ENCODE measurements at regions not wholly inside any gene's neighbourhood (a gene's known extent, or its start where the extent isn't known, plus 50 kb on each side); places are given as distances from the start of the nearest gene placed in this dataset.

DNA sequence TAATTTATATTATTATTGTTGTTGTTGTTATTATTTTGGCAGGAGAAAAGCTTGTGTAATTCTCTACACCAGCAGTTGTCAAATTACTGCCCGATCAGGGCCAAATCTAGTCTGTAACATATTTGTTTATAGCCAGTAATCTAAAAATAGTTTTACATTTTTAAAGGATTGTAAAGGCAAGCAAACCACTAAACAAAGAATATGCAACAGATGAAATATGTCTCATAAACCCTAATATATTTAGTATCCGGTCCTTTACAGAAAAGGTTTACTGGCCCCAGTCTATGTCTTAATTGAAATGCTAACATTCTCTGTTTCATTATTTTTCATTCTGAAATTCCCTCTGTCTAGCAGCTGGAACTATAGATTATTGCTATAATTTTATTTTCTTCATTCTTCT, 709.5 kb downstream of the KCNJ2 start:
- DNase-seq (ENCODE audit: low read depth, low spot score): no peak
- Histone ChIP-seq H3K27me3 (ENCODE audit: control insufficient read depth, insufficient read depth, low read length) (no peaks in the 10 kb centered on the region), H3K9me3 (ENCODE audit: control insufficient read depth, insufficient read depth, low read length) (no peaks in the 10 kb centered on the region), H3K4me3 (ENCODE audit: low read depth, low read length) (no peak overlapping the region), H3K27ac (ENCODE audit: low read depth, low read length) (no peak overlapping the region)
- TF ChIP-seq, protein P1, sequence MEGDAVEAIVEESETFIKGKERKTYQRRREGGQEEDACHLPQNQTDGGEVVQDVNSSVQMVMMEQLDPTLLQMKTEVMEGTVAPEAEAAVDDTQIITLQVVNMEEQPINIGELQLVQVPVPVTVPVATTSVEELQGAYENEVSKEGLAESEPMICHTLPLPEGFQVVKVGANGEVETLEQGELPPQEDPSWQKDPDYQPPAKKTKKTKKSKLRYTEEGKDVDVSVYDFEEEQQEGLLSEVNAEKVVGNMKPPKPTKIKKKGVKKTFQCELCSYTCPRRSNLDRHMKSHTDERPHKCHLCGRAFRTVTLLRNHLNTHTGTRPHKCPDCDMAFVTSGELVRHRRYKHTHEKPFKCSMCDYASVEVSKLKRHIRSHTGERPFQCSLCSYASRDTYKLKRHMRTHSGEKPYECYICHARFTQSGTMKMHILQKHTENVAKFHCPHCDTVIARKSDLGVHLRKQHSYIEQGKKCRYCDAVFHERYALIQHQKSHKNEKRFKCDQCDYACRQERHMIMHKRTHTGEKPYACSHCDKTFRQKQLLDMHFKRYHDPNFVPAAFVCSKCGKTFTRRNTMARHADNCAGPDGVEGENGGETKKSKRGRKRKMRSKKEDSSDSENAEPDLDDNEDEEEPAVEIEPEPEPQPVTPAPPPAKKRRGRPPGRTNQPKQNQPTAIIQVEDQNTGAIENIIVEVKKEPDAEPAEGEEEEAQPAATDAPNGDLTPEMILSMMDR (IDR thresholded peaks at IDR 0.05; ENCODE audit: low read depth, low read length): no peak
- ChIA-PET POLR2A (no interaction called here), CTCF (no interaction called here)

DNA sequence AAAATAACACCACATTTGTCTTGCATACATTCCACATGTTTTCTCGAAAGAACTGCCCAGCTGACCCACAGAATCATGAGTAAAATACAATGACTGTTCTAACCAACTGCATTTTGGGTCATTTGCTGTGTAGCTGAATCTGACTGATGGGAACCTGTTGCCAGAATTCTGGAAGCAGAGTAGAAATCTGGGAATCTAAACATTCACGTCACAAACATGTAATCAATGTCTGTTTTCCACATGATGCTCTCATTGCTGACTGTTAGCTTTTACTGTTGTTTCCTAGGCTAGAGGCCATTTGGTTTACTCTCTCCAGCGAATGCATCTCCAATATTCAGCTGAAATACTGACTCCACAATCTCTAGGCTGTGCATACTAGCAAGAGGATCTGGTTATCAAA, 710.1 kb downstream of the KCNJ2 start:
- no peak for DNase-seq (ENCODE audit: low read depth, low spot score)
- Histone ChIP-seq H3K4me3 (ENCODE audit: low read depth, low read length) (no peak overlapping the region), H3K27ac (ENCODE audit: low read depth, low read length) (no peak overlapping the region), H3K9me3 (ENCODE audit: control insufficient read depth, insufficient read depth, low read length) (no peaks in the 10 kb centered on the region), H3K27me3 (ENCODE audit: control insufficient read depth, insufficient read depth, low read length) (no peaks in the 10 kb centered on the region)
- TF ChIP-seq, protein P1 (IDR thresholded peaks at IDR 0.05; ENCODE audit: low read depth, low read length): no peak
- ChIA-PET CTCF (no interaction called here), POLR2A (no interaction called here)

DNA sequence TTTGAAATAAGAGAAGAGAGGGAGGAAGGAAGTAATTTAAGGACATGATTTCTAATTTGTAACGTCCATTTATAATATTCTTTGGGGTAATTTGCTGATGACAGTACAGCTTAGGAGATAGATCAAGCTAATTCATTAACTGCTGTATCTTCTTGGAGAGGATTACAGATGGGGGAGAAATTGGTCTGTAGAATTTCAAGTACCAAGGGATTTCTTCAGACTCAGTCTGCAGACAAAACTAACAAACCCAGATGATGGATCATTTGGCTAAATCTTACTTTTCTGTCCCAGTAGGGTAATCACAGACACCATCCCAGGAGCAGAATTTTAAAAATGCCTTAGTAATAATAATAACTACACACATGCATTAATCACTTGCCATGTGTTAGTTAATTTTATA, 711.8 kb downstream of the KCNJ2 start:
- CTCF ChIA-PET: no interaction called here
- H3K27ac ChIP-seq (ENCODE audit: low read depth, low read length): no peak overlapping the region
- no peak overlapping the region for H3K4me3 ChIP-seq (ENCODE audit: low read depth, low read length)
- DNase-seq (ENCODE audit: low read depth, low spot score): no peak
- no peaks in the 10 kb centered on the region for H3K9me3 ChIP-seq (ENCODE audit: control insufficient read depth, insufficient read depth, low read length)
- POLR2A ChIA-PET: no interaction called here
- H3K27me3 ChIP-seq (ENCODE audit: control insufficient read depth, insufficient read depth, low read length): no peaks in the 10 kb centered on the region
- TF ChIP-seq, protein P1 (IDR thresholded peaks at IDR 0.05; ENCODE audit: low read depth, low read length): no peak

DNA sequence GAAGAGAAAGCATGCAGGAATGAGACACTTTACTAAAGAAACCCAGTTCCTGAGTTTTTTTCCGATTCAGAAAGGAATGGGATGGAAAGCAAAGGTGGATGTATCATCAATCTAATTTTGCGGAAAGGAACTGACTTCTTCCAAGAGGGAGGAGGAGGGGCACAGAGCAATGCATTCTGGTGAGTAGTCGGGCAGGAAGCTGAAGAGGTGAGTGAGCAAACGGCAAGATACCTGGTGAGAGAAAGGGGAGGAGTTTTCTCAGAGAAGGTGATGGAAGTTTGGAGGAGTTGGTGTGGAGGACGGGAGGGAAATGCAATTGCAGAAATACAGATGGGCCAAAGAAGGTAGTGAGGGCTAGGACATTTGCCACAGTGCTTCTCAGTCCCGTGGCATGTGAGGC, 713.2 kb downstream of the KCNJ2 start:
- Histone ChIP-seq H3K27ac (ENCODE audit: low read depth, low read length) (no peak overlapping the region), H3K27me3 (ENCODE audit: control insufficient read depth, insufficient read depth, low read length) (no peaks in the 10 kb centered on the region), H3K4me3 (ENCODE audit: low read depth, low read length) (no peak overlapping the region), H3K9me3 (ENCODE audit: control insufficient read depth, insufficient read depth, low read length) (no peaks in the 10 kb centered on the region)
- no peak for DNase-seq (ENCODE audit: low read depth, low spot score)
- ChIA-PET CTCF (no interaction called here), POLR2A (no interaction called here)
- TF ChIP-seq, protein P1 (IDR thresholded peaks at IDR 0.05; ENCODE audit: low read depth, low read length): no peak

DNA sequence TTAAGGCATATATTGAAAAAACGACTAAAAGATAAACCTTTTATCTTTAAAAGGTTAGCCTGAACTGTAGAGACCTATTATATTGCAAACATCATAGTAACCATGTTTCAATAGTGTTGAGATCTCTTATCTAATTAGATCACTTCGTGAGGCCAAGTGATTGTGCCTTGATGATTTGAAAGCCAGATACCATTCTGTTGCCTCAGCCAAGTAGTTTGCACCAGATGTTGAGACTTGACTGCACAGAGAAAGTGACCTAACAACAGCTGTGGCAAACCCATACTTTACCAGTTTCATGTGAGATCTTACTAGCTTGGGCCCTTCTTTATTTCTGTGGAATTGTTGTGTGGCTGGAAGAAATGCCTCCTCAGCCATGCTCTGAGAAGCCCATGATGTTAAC, 717.3 kb downstream of the KCNJ2 start:
- Histone ChIP-seq H3K27ac (ENCODE audit: low read depth, low read length) (no peak overlapping the region), H3K4me3 (ENCODE audit: low read depth, low read length) (no peak overlapping the region), H3K9me3 (ENCODE audit: control insufficient read depth, insufficient read depth, low read length) (no peaks in the 10 kb centered on the region), H3K27me3 (ENCODE audit: control insufficient read depth, insufficient read depth, low read length) (no peaks in the 10 kb centered on the region)
- CTCF ChIA-PET: no interaction called here
- POLR2A ChIA-PET: no interaction called here
- DNase-seq (ENCODE audit: low read depth, low spot score): no peak
- TF ChIP-seq, protein P1 (IDR thresholded peaks at IDR 0.05; ENCODE audit: low read depth, low read length): no peak

All from AG04450 (cell line).